ENCODE measurements at regions not wholly inside any gene's neighbourhood (a gene's known extent, or its start where the extent isn't known, plus 50 kb on each side); places are given as distances from the start of the nearest gene placed in this dataset.

- TF ChIP-seq, protein P1, sequence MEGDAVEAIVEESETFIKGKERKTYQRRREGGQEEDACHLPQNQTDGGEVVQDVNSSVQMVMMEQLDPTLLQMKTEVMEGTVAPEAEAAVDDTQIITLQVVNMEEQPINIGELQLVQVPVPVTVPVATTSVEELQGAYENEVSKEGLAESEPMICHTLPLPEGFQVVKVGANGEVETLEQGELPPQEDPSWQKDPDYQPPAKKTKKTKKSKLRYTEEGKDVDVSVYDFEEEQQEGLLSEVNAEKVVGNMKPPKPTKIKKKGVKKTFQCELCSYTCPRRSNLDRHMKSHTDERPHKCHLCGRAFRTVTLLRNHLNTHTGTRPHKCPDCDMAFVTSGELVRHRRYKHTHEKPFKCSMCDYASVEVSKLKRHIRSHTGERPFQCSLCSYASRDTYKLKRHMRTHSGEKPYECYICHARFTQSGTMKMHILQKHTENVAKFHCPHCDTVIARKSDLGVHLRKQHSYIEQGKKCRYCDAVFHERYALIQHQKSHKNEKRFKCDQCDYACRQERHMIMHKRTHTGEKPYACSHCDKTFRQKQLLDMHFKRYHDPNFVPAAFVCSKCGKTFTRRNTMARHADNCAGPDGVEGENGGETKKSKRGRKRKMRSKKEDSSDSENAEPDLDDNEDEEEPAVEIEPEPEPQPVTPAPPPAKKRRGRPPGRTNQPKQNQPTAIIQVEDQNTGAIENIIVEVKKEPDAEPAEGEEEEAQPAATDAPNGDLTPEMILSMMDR (IDR thresholded peaks at IDR 0.05), result peak; percentile 16
- no peak for TF ChIP-seq EZH2 (IDR thresholded peaks at IDR 0.05)
- TF ChIP-seq EZH2phosphoT487 (IDR thresholded peaks at IDR 0.05), result no peak
Observed at GRCh38 chr7:52498366-52498765, 537.1 kb upstream of the POM121L12 start.

Data from neural progenitor cell (in vitro differentiated cells).